Uterus (tissue), 2 donors: ENCODE measurements at regions not wholly inside any gene's neighbourhood (a gene's known extent, or its start where the extent isn't known, plus 50 kb on each side); places are given as distances from the start of the nearest gene placed in this dataset.

Experiments
- POLR2A ChIP-seq, 2 donors: fragments of 450-650 bp; IDR thresholded peaks; one replicate each; pipeline ENCODE4 v1.6.1; 2016; ENCODE audit warnings: antibody characterized with exemption in 2 of 2, mild to moderate bottlenecking in 1 of 2, moderate library complexity in 1 of 2
- TF ChIP-seq, protein P1 (sequence below), 4 experiments: fragments of 200-600 bp in 2 of 4; fragments of 450-650 bp in 2 of 4; sonication (generic) in 2 of 4; IDR thresholded peaks; one replicate each; pipeline ENCODE4 v1.5.1; 2016 to 2019; ENCODE audit warnings: antibody characterized with exemption in 4 of 4, mild to moderate bottlenecking in 2 of 4, moderate library complexity in 1 of 4

GRCh38 chr18:76678248-76678647 lies 144.1 kb upstream of the ZNF236 start:
- TF ChIP-seq, protein P1, sequence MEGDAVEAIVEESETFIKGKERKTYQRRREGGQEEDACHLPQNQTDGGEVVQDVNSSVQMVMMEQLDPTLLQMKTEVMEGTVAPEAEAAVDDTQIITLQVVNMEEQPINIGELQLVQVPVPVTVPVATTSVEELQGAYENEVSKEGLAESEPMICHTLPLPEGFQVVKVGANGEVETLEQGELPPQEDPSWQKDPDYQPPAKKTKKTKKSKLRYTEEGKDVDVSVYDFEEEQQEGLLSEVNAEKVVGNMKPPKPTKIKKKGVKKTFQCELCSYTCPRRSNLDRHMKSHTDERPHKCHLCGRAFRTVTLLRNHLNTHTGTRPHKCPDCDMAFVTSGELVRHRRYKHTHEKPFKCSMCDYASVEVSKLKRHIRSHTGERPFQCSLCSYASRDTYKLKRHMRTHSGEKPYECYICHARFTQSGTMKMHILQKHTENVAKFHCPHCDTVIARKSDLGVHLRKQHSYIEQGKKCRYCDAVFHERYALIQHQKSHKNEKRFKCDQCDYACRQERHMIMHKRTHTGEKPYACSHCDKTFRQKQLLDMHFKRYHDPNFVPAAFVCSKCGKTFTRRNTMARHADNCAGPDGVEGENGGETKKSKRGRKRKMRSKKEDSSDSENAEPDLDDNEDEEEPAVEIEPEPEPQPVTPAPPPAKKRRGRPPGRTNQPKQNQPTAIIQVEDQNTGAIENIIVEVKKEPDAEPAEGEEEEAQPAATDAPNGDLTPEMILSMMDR (IDR thresholded peaks at IDR 0.05): no peak
- no peak for TF ChIP-seq POLR2A (IDR thresholded peaks at IDR 0.05)
